AG10803 (cell line): ENCODE measurements at regions not wholly inside any gene's neighbourhood (a gene's known extent, or its start where the extent isn't known, plus 50 kb on each side); places are given as distances from the start of the nearest gene placed in this dataset.
A peak's percentile ranks its signal among the peaks of the same experiment; 100 is the strongest.

Source experiments
- DNase-seq: peaks from one replicate; pipeline ENCODE4 v3.0.0; 2010; ENCODE audit warnings: low read depth
- H3K4me3 ChIP-seq: 2 replicates; pipeline ENCODE4 v1.5.1; 2011; ENCODE audit warnings: mild to moderate bottlenecking, low read length, control low read depth
- CTCF ChIP-seq: conservative IDR thresholded peaks from 2 replicates; pipeline ENCODE4 v1.5.1; 2011; ENCODE audit warnings: mild to moderate bottlenecking, low read length, control low read depth, inconsistent platforms

GRCh38 chr13:72657379-72657778, 70.0 kb downstream of the MZT1 start:
- no peak for TF ChIP-seq CTCF
- H3K4me3 ChIP-seq, result no peak overlapping the region
- no peak for DNase-seq

GRCh38 chr13:72656357-72656756, 71.1 kb downstream of the MZT1 start:
- DNase-seq, result no peak
- no peak for TF ChIP-seq CTCF
- no peak overlapping the region for H3K4me3 ChIP-seq

DNA sequence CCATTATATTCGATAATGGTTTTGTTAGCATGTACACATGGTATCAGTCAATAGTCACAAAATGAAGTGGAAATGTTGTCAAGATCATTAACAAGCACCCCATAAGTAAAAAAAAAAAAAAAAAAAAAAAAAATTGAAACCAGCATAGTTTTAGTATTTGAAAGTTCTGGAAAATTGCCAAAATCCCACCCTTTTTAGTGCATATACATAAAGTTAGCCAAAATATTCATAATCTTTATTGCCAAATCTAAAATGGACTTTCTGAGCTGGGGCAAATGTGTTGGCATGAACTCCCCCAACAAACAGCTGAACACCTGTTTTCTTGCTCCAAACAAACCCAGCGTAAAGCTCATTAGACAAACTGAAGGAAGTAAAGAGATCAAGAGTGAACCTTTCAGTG, 73.9 kb downstream of the MZT1 start:
- TF ChIP-seq CTCF, result no peak
- DNase-seq, result no peak

DNA sequence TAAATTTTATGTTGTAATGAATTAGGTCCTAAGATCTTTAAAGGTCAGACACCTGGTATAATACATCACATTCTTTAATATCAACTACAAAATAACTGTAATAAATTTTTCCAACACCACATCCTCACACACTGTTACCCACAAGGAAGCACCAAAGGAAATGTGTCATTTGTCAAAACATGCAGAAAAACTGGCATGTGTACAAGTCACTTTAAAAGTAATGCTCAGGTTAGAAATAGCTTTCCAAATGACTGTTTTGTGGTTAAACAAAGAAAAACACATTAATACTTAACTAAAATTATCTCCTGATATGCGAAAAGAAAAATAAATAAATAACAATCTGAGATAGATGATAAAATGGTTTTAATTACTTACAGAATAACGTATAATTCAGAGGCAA, 74.7 kb downstream of the MZT1 start:
- no peak overlapping the region for H3K4me3 ChIP-seq
- TF ChIP-seq CTCF, result no peak
- no peak for DNase-seq

More for the DNA sequence above, 73.9 kb downstream of the MZT1 start:
- H3K4me3 ChIP-seq, result no peak overlapping the region

DNA sequence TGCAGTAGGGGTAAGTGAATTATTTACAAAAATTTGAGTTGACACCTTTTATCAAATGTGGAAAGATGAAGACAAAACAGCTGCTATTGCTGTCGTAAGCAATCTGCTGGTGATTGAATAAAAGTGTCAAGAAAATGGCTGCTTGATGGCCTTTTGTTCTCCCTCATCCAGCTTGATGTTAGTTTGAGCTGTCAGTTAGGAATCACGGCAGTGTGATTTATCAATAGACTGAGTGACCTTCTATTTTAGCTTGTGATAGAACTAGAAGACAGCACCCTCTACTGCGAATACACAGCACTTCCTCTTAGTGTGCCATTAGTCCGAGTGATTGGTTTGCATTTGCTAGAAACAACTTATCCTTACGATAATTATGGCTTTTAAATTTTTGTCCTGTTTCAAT, 76.3 kb downstream of the MZT1 start:
- no peak for TF ChIP-seq CTCF
- no peak for DNase-seq
- H3K4me3 ChIP-seq, result no peak overlapping the region

DNA sequence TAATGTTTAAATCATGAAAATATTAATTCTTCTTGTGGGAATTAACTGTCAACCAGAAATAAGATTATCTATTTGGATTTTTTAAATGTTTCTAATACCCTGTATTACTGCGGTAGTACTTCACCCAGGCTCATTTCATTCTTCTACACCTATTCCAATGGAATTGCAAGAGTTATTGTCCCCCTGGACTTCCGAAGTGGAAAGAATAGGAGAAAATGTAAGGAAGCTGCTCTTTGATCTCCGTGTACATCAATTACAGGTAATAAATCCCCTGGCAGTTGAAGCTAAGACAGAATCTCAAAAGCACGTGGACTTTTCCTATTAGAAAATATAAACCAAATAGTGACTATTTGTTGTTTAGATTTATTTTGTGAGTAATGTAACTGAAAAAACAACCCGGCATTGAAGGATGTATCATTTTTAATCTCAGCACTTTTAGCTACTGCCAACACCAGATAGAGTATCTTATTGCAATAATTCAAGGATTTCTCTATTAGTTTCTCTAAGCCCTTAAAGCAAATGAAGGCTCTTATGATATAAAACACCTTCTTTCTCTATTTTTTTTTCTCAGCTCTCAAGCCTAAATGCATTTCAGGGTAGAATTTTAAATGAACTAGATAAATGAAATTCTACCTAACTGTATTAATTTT, 77.3 kb downstream of the MZT1 start:
- DNase-seq, result no peak
- H3K4me3 ChIP-seq, result no peak overlapping the region
- no peak for TF ChIP-seq CTCF

- no peak for DNase-seq
- peak; percentile 16; the same call in 1 of the 2 replicates for TF ChIP-seq CTCF
- H3K4me3 ChIP-seq, result no peak overlapping the region
Measured at GRCh38 chr13:72648513-72649065, 78.8 kb downstream of the MZT1 start.
